ENCODE measurements at regions not wholly inside any gene's neighbourhood (a gene's known extent, or its start where the extent isn't known, plus 50 kb on each side); places are given as distances from the start of the nearest gene placed in this dataset.

DNA sequence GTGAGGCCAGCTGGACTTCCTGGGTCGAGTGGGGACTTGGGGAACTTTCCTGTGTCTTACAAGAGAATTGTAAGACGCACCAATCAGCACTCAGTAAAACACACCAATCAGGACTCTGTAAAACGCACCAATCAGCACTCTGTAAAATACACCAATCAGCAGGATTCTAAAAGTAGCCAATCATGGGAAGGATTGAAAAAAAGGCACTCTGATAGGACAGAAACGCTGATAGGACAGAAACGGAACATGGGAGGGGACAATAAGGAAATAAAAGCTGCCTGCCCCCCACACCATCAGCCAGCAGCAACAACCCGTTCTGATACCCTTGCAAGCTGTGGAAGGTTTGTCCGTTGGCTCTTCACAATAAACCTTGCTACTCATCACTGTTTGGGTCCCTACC lies 73.1 kb upstream of the SGCG start (continued):
- TF ChIP-seq, protein P1, sequence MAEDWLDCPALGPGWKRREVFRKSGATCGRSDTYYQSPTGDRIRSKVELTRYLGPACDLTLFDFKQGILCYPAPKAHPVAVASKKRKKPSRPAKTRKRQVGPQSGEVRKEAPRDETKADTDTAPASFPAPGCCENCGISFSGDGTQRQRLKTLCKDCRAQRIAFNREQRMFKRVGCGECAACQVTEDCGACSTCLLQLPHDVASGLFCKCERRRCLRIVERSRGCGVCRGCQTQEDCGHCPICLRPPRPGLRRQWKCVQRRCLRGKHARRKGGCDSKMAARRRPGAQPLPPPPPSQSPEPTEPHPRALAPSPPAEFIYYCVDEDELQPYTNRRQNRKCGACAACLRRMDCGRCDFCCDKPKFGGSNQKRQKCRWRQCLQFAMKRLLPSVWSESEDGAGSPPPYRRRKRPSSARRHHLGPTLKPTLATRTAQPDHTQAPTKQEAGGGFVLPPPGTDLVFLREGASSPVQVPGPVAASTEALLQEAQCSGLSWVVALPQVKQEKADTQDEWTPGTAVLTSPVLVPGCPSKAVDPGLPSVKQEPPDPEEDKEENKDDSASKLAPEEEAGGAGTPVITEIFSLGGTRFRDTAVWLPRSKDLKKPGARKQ (CRISPR knock-in tag; IDR thresholded peaks at IDR 0.05), result no peak
- TF ChIP-seq ZNF316 (IDR thresholded peaks at IDR 0.05), result peak; percentile 49
- TF ChIP-seq C11orf30 (IDR thresholded peaks at IDR 0.05; ENCODE audit: low read depth), result peak; percentile 51; the same call in 1 of the 2 replicates
- TF ChIP-seq MEF2D (tag; conservative IDR thresholded peaks at IDR 0.05; ENCODE audit: low read depth), result no peak
- no peak for TF ChIP-seq ZNF232 (CRISPR knock-in tag; IDR thresholded peaks at IDR 0.05)
- no peak for TF ChIP-seq HDAC2 (IDR thresholded peaks at IDR 0.05)
- TF ChIP-seq POLR2AphosphoS2 (IDR thresholded peaks at IDR 0.05; ENCODE audit: low read length), result no peak
- peak; percentile 58 for TF ChIP-seq MAFG (tag; conservative IDR thresholded peaks at IDR 0.05)

- no peak for FAIRE-seq
- H3K4me1 ChIP-seq (replicated peaks in 1 of 2; ENCODE audit: control insufficient read depth in 2 of 2, insufficient read depth in 2 of 2, low read length in 2 of 2), result no peaks in the 10 kb centered on the region
- no peak overlapping the region for H3K27ac ChIP-seq (ENCODE audit: extremely low read depth, low read depth, low read length)
- H3K4me3 ChIP-seq, result no peak overlapping the region
- no peak overlapping the region for H2AFZ ChIP-seq (ENCODE audit: low read depth, low read length)
- ChIA-PET CTCF (ENCODE audit: low intra/inter-chr PET ratio) (no interaction called here), POLR2A (no interaction called here)
- no peak overlapping the region for H3K9ac ChIP-seq (ENCODE audit: insufficient read depth in 1 of 2, low read depth in 2 of 2, low read length in 2 of 2)
- H3K9me3 ChIP-seq (replicated peaks; ENCODE audit: control insufficient read depth, insufficient read depth, low read depth, low read length), result no peaks in the 10 kb centered on the region
- H3K4me2 ChIP-seq (ENCODE audit: insufficient read depth, low read length), result no peak overlapping the region
- WGBS (ENCODE audit: insufficient coverage, low coverage, missing lambda C conversion rate), result 3% methylated on average over 3 of the region's 3 CpGs
- no TSS peak for BruUV-seq (replicated peaks)
- no peaks in the 10 kb centered on the region for H3K27me3 ChIP-seq (ENCODE audit: control insufficient read depth in 2 of 2, insufficient read depth in 2 of 2, low read length in 2 of 2)
- H3K79me2 ChIP-seq (ENCODE audit: control insufficient read depth, insufficient read depth, low read length), result no peaks in the 10 kb centered on the region
- ATAC-seq, result no peak
- intact Hi-C loops (cut with micrococcal nuclease) (no loop called here), in situ Hi-C loops (cut with MboI) (no loop called here)
- H3K36me3 ChIP-seq (ENCODE audit: control insufficient read depth, insufficient read depth, low read length), result no peaks in the 10 kb centered on the region
- no peaks in the 10 kb centered on the region for H4K20me1 ChIP-seq (replicated peaks; ENCODE audit: control insufficient read depth, insufficient read depth, low read length)
- no peak for DNase-seq (ENCODE audit: extremely low read depth in 1 of 4, low spot score in 3 of 4)
- no peaks in the 10 kb centered on the region for H3K9me1 ChIP-seq (ENCODE audit: control insufficient read depth, insufficient read depth, low read length)
- TF ChIP-seq NFE2 (IDR thresholded peaks at IDR 0.05; ENCODE audit: low read depth) (no peak), NFIC (IDR thresholded peaks at IDR 0.05) (no peak), ARHGAP35 (IDR thresholded peaks at IDR 0.05; ENCODE audit: partially characterized antibody) (no peak), MLX (CRISPR knock-in tag; conservative IDR thresholded peaks at IDR 0.05) (no peak), ZKSCAN3 (CRISPR knock-in tag; IDR thresholded peaks at IDR 0.05) (no peak), RHOXF2B (CRISPR knock-in tag; conservative IDR thresholded peaks at IDR 0.05) (no peak), MCM7 (IDR thresholded peaks at IDR 0.05) (no peak), ZNF24 (IDR thresholded peaks at IDR 0.05) (no peak), ZNF408 (CRISPR knock-in tag; IDR thresholded peaks at IDR 0.05; ENCODE audit: low read depth) (no peak)
- TF ChIP-seq, protein P2, sequence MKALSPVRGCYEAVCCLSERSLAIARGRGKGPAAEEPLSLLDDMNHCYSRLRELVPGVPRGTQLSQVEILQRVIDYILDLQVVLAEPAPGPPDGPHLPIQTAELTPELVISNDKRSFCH (CRISPR knock-in tag; IDR thresholded peaks at IDR 0.05), result no peak
- TF ChIP-seq, protein P2 (tag; IDR thresholded peaks at IDR 0.05), result no peak
Measured at GRCh38 chr13:23119131-23119530, 61.6 kb upstream of the SGCG start.
